PC-9 (cell line): ENCODE measurements at regions not wholly inside any gene's neighbourhood (a gene's known extent, or its start where the extent isn't known, plus 50 kb on each side); places are given as distances from the start of the nearest gene placed in this dataset.

Experiments used
- BruUV-seq: library from RNA; stranded (reverse); fragments of 400-500 nt; replicated peaks from 2 replicates; lab custom pipeline; 2021; lab: Mats Ljungman, UMichigan
- CTCF ChIA-PET: fragments of 300-600 bp; sonication (Branson Sonifier 250); formaldehyde crosslinking; loops from one replicate; lab custom pipeline; 2022; ENCODE audit warnings: antibody characterized with exemption; lab: Charles Lee
- POLR2A ChIA-PET: fragments of 300-600 bp; sonication (Branson Sonifier 250); formaldehyde crosslinking; loops from one replicate; lab custom pipeline; 2022; ENCODE audit warnings: antibody characterized with exemption; ENCODE audit not compliant: unreplicated experiment; lab: Charles Lee
- DNase-seq, 2 experiments: peaks; one replicate each; pipeline versions ENCODE4 v3.0.0 to v3.0.0-alpha.2; 2015 to 2022; ENCODE audit warnings: mixed read lengths in 1 of 2
- H2AFZ ChIP-seq: fragments of 200-600 bp; sonication (generic); 2 replicates; pipeline ENCODE4 v1.8.1; 2017; ENCODE audit warnings: antibody characterized with exemption
- H3F3A ChIP-seq: fragments of 200-600 bp; sonication (generic); 2 replicates; pipeline ENCODE4 v1.8.1; 2017; ENCODE audit warnings: antibody characterized with exemption, mild to moderate bottlenecking, low read depth; ENCODE audit not compliant: insufficient read depth
- H3K27ac ChIP-seq: fragments of 200-600 bp; sonication (generic); 2 replicates; pipeline ENCODE4 v1.6.1; 2016; ENCODE audit warnings: mixed run types
- H3K27me3 ChIP-seq: fragments of 200-600 bp; sonication (generic); 2 replicates; pipeline ENCODE4 v1.6.1; 2016; ENCODE audit warnings: low read depth, mixed run types; ENCODE audit not compliant: insufficient read depth
- H3K36me3 ChIP-seq: fragments of 200-600 bp; sonication (generic); 2 replicates; pipeline ENCODE4 v1.6.1; 2016; ENCODE audit warnings: low read depth, mixed run types
- H3K4me1 ChIP-seq: fragments of 200-600 bp; sonication (generic); replicated peaks from 2 replicates; pipeline ENCODE4 v1.6.1; 2016; ENCODE audit warnings: mixed run types; ENCODE audit not compliant: insufficient read depth
- H3K4me2 ChIP-seq: fragments of 200-600 bp; sonication (generic); 2 replicates; pipeline ENCODE4 v1.6.1; 2017; ENCODE audit warnings: mixed run types
- H3K4me3 ChIP-seq: fragments of 200-600 bp; sonication (generic); 2 replicates; pipeline ENCODE4 v1.6.1; 2016; ENCODE audit warnings: mixed run types
- H3K79me2 ChIP-seq: fragments of 200-600 bp; sonication (generic); 2 replicates; pipeline ENCODE4 v1.6.1; 2017; ENCODE audit warnings: low read depth, mixed run types
- H3K9me2 ChIP-seq: fragments of 200-600 bp; sonication (generic); 2 replicates; pipeline ENCODE4 v1.8.1; 2017; ENCODE audit warnings: mild to moderate bottlenecking; ENCODE audit not compliant: insufficient read depth
- H3K9me3 ChIP-seq: fragments of 200-600 bp; sonication (generic); 2 replicates; pipeline ENCODE4 v1.8.1; 2016; ENCODE audit warnings: low read depth; ENCODE audit not compliant: insufficient read depth
- H4K20me1 ChIP-seq: fragments of 200-600 bp; sonication (generic); 2 replicates; pipeline ENCODE4 v1.8.1; 2017; ENCODE audit not compliant: insufficient read depth
- EZH2 ChIP-seq: fragments of 200-600 bp; sonication (generic); IDR thresholded peaks from 2 replicates; pipeline ENCODE4 v1.8.0; 2017; ENCODE audit warnings: antibody characterized with exemption, low read depth
- intact Hi-C: fragments of 100-400 bp; cut with micrococcal nuclease; formaldehyde crosslinking; loops from one replicate; pipeline ENCODE4 v1.10.0; 2022; ENCODE audit not compliant: unreplicated experiment
- TF ChIP-seq, protein P1 (sequence below): fragments of 200-600 bp; sonication (generic); conservative IDR thresholded peaks from 2 replicates; pipeline ENCODE4 v1.6.1; 2017; ENCODE audit warnings: mixed run types, antibody characterized with exemption, mild to moderate bottlenecking, moderate library complexity

GRCh38 chrX:115373308-115373707 is 83.8 kb downstream of the LUZP4 start:
- BruUV-seq = no TSS peak
- POLR2A ChIA-PET = no interaction called here

DNA sequence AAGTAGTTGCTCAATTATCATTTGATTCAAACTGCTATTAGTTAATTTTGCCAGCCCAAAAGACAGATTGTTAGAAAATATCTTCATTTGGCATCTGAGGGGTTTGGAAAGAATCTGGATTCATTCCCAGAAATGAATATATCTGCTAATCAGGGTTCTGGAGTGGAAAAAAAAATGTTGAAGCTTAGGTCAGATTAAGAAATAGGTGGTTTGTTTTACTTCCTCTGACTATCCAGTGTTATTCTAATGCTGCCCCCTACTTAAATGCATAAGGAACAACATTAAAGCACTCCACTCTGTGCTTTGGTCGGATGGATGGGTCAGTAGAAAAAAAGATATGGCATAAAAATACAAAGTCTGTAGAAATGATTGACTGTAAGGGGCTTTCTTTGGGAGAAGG is 89.0 kb downstream of the LUZP4 start:
- ChIA-PET POLR2A (no interaction called here), CTCF (no interaction called here)
- no peaks in the 10 kb centered on the region for H3F3A ChIP-seq
- H3K4me2 ChIP-seq = no peak overlapping the region
- H3K9me3 ChIP-seq = no peaks in the 10 kb centered on the region; the same call in 1 of the 2 replicates
- no peak overlapping the region for H3K4me3 ChIP-seq
- peak in 1 of 2 experiments; percentile 41 for DNase-seq
- TF ChIP-seq, protein P1, sequence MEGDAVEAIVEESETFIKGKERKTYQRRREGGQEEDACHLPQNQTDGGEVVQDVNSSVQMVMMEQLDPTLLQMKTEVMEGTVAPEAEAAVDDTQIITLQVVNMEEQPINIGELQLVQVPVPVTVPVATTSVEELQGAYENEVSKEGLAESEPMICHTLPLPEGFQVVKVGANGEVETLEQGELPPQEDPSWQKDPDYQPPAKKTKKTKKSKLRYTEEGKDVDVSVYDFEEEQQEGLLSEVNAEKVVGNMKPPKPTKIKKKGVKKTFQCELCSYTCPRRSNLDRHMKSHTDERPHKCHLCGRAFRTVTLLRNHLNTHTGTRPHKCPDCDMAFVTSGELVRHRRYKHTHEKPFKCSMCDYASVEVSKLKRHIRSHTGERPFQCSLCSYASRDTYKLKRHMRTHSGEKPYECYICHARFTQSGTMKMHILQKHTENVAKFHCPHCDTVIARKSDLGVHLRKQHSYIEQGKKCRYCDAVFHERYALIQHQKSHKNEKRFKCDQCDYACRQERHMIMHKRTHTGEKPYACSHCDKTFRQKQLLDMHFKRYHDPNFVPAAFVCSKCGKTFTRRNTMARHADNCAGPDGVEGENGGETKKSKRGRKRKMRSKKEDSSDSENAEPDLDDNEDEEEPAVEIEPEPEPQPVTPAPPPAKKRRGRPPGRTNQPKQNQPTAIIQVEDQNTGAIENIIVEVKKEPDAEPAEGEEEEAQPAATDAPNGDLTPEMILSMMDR = no peak; the same call in 1 of the 2 replicates
- no peak for TF ChIP-seq EZH2
- intact Hi-C loops = no loop called here
- no peaks in the 10 kb centered on the region for H4K20me1 ChIP-seq
- H3K36me3 ChIP-seq = no peaks in the 10 kb centered on the region
- BruUV-seq = no TSS peak
- no peaks in the 10 kb centered on the region for H3K9me2 ChIP-seq
- H3K27me3 ChIP-seq = no peaks in the 10 kb centered on the region
- H3K79me2 ChIP-seq = no peaks in the 10 kb centered on the region
- no peaks in the 10 kb centered on the region for H3K4me1 ChIP-seq
- no peak overlapping the region for H2AFZ ChIP-seq
- H3K27ac ChIP-seq = no peak overlapping the region

More at GRCh38 chrX:115373308-115373707, 83.8 kb downstream of the LUZP4 start:
- TF ChIP-seq, protein P1 = no peak
- TF ChIP-seq EZH2 = no peak
- Histone ChIP-seq H3K9me2 (no peaks in the 10 kb centered on the region), H4K20me1 (no peaks in the 10 kb centered on the region), H3K4me1 (peaks cover 15% of the 10 kb centered on the region), H3K79me2 (no peaks in the 10 kb centered on the region), H3F3A (no peaks in the 10 kb centered on the region), H2AFZ (no peak overlapping the region), H3K27me3 (no peaks in the 10 kb centered on the region), H3K4me2 (no peak overlapping the region), H3K36me3 (no peaks in the 10 kb centered on the region), H3K9me3 (no peaks in the 10 kb centered on the region; the same call in 1 of the 2 replicates), H3K4me3 (no peak overlapping the region), H3K27ac (no peak overlapping the region)
- CTCF ChIA-PET = no interaction called here
- no peak for DNase-seq
- intact Hi-C loops = loop anchor here (2.0 kb wide), 1 partner anchor 19 kb away; no protein-coding TSS in a partner anchor

DNA sequence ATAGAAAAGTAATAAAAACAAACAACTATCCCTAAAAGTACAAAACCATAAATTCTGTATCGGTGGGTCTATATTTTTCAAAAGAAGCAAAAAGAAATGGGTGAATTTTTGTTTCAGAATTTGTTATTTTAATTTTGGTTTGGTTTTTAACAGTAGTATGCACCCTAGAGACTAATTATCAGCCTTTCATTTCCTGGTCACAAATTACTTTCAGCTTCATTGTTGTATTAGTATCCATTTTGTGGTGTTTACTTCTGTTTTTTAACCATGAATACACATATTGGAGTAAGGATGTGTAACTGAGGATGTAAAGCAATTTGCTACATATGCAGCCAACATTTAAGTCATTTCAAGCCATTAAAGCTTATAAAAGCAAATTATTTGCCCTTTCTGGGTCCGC is 97.8 kb downstream of the LUZP4 start:
- Histone ChIP-seq H3F3A (peaks cover 2% of the 10 kb centered on the region; the same call in 1 of the 2 replicates), H3K9me3 (no peaks in the 10 kb centered on the region), H3K36me3 (no peaks in the 10 kb centered on the region), H3K79me2 (no peaks in the 10 kb centered on the region), H3K4me2 (no peak overlapping the region), H3K27me3 (no peaks in the 10 kb centered on the region), H3K27ac (no peak overlapping the region), H3K4me1 (peaks cover 12% of the 10 kb centered on the region), H3K4me3 (no peak overlapping the region), H4K20me1 (no peaks in the 10 kb centered on the region), H2AFZ (no peak overlapping the region), H3K9me2 (no peaks in the 10 kb centered on the region)
- DNase-seq = no peak
- intact Hi-C loops = no loop called here
- CTCF ChIA-PET = no interaction called here
- POLR2A ChIA-PET = no interaction called here
- no TSS peak for BruUV-seq
- TF ChIP-seq, protein P1 = no peak
- no peak for TF ChIP-seq EZH2
